Vagina (tissue), 2 donors: ENCODE measurements at regions not wholly inside any gene's neighbourhood (a gene's known extent, or its start where the extent isn't known, plus 50 kb on each side); places are given as distances from the start of the nearest gene placed in this dataset.

ENCODE experiments used
- POLR2A ChIP-seq, 2 donors: fragments of 450-650 bp; IDR thresholded peaks; one replicate each; pipeline ENCODE4 v1.6.1; 2017; ENCODE audit warnings: antibody characterized with exemption in 2 of 2, mild to moderate bottlenecking in 2 of 2, moderate library complexity in 2 of 2
- POLR2AphosphoS5 ChIP-seq, 2 donors: sonication (generic); formaldehyde crosslinking; IDR thresholded peaks; one replicate each; pipeline ENCODE4 v1.9.0; 2017; ENCODE audit warnings: antibody characterized with exemption in 2 of 2, mild to moderate bottlenecking in 2 of 2, low read depth in 1 of 2; ENCODE audit not compliant: insufficient read depth in 1 of 2
- TF ChIP-seq, protein P1 (sequence below), 3 experiments: fragments of 450-650 bp in 2 of 3; fragments of 200-600 bp in 1 of 3; sonication (generic) in 1 of 3; IDR thresholded peaks; one replicate each; pipeline ENCODE4 v1.5.1; 2017 to 2019; ENCODE audit warnings: antibody characterized with exemption in 3 of 3, mild to moderate bottlenecking in 2 of 3, moderate library complexity in 2 of 3

DNA sequence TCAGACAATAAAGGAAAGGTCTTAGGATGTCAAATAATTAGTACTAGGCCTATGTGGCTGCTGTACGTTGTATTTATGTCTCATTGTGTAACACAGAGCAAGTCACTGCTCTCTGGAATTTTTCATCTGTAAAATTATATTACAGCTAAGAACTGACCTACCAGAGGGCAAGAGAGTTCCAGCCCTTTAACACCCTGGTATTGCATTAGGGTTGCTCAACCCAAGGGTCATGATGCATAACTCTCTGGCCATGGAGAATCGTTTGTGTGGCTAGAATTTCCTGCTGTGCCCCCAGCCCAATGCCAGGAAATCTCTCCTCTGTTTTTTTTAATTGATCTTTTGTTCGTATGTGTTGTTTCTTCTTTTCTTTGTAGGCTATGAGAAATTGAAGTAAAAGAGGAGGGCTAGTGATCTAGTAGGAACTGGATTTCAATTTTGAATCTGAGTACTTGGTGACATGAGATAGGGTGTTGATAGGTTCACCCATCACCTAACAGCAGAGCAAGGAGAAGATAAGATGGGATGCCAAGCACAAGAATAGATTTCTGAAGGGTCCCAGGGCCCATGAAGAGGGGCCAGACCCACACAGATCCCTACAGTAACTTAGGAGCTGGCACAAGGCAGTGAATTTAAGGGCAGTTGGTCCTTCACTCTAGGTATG is 571.2 kb upstream of the TNP1 start:
- TF ChIP-seq, protein P1, sequence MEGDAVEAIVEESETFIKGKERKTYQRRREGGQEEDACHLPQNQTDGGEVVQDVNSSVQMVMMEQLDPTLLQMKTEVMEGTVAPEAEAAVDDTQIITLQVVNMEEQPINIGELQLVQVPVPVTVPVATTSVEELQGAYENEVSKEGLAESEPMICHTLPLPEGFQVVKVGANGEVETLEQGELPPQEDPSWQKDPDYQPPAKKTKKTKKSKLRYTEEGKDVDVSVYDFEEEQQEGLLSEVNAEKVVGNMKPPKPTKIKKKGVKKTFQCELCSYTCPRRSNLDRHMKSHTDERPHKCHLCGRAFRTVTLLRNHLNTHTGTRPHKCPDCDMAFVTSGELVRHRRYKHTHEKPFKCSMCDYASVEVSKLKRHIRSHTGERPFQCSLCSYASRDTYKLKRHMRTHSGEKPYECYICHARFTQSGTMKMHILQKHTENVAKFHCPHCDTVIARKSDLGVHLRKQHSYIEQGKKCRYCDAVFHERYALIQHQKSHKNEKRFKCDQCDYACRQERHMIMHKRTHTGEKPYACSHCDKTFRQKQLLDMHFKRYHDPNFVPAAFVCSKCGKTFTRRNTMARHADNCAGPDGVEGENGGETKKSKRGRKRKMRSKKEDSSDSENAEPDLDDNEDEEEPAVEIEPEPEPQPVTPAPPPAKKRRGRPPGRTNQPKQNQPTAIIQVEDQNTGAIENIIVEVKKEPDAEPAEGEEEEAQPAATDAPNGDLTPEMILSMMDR (IDR thresholded peaks at IDR 0.05), result no peak
- TF ChIP-seq POLR2A (IDR thresholded peaks at IDR 0.05) (no peak), POLR2AphosphoS5 (IDR thresholded peaks at IDR 0.05; ENCODE audit: insufficient read depth in 1 of 2, low read depth in 1 of 2) (no peak)
